ENCODE measurements at regions not wholly inside any gene's neighbourhood (a gene's known extent, or its start where the extent isn't known, plus 50 kb on each side); places are given as distances from the start of the nearest gene placed in this dataset.

DNA sequence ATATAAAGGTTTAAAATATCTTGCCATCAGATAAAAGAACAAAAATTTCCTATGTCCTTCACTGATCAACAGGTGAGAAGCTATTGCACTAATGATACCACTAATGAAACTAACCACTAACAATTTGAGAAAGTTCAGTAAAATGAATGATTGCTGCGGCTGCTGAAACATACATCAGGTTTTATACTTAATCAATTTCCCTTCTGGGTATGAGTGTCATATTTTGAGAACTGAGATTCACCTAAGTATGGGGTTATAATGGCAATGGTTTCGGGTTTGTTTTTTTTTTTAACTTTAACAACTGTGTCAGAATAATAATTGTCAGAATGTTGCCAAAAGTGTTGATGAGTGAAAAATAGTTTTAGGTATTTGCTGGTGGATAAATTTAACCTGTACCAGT, 151.3 kb upstream of the SLC39A10 start:
- Histone ChIP-seq H2BK15ac (ENCODE audit: low read length) (no peak overlapping the region), H3K4me2 (ENCODE audit: insufficient read depth in 1 of 2, low read depth in 2 of 2, low read length in 2 of 2) (no peak overlapping the region), H2BK120ac (replicated peaks; ENCODE audit: low read depth, low read length) (no peak overlapping the region), H3K18ac (ENCODE audit: extremely low read depth, low read length) (no peak overlapping the region), H3K23me2 (ENCODE audit: low read depth, low read length) (no peaks in the 10 kb centered on the region), H4K8ac (ENCODE audit: extremely low read depth, insufficient read depth, low read length) (no peak overlapping the region), H3K14ac (ENCODE audit: insufficient read length) (no peak overlapping the region), H2AK5ac (ENCODE audit: low read depth, low read length) (no peak overlapping the region), H3K27ac (ENCODE audit: low read depth, low read length) (no peak overlapping the region), H3K79me2 (ENCODE audit: control insufficient read depth in 1 of 2, insufficient read depth in 2 of 2, low read length in 2 of 2) (no peaks in the 10 kb centered on the region), H3K23ac (ENCODE audit: insufficient read length) (no peak overlapping the region), H4K5ac (ENCODE audit: insufficient read length, low read depth, low read length) (no peak overlapping the region), H3K4me1 (replicated peaks in 1 of 4; ENCODE audit: control insufficient read depth in 3 of 4, insufficient read depth in 4 of 4, low read length in 3 of 4) (peaks cover 0 to 2% (median 0%) of the 10 kb centered on the region in 4 experiments; a peak in 1 of 7 replicates), H2AFZ (ENCODE audit: low read length) (no peak overlapping the region), H3K79me1 (ENCODE audit: low read depth, low read length) (no peaks in the 10 kb centered on the region), H3K4ac (replicated peaks; ENCODE audit: insufficient read length, low read depth, low read length) (no peak overlapping the region), H3K9ac (replicated peaks in 1 of 4; ENCODE audit: extremely low read depth in 1 of 4, low read depth in 3 of 4, low read length in 3 of 4) (no peak overlapping the region), H2BK20ac (ENCODE audit: low read length) (no peak overlapping the region), H3K56ac (replicated peaks; ENCODE audit: insufficient read length, low read depth, low read length) (no peak overlapping the region), H2BK12ac (ENCODE audit: low read depth, low read length) (no peak overlapping the region), H4K91ac (replicated peaks; ENCODE audit: insufficient read length, low read length) (no peak overlapping the region), H3K9me3 (ENCODE audit: insufficient read depth in 2 of 2, low read depth in 1 of 2, low read length in 1 of 2) (peaks cover 0 to 2% of the 10 kb centered on the region in 2 experiments; a peak in 1 of 4 replicates), H2BK5ac (ENCODE audit: low read depth, low read length) (no peak overlapping the region), H3K4me3 (ENCODE audit: extremely low read depth in 1 of 4, insufficient read depth in 2 of 4, low read depth in 3 of 4, low read length in 4 of 4) (no peak overlapping the region), H3K36me3 (ENCODE audit: control insufficient read depth in 2 of 4, insufficient read depth in 4 of 4, low read length in 3 of 4) (no peaks in the 10 kb centered on the region), H4K20me1 (replicated peaks in 1 of 2; ENCODE audit: control insufficient read depth in 1 of 2, insufficient read depth in 2 of 2, low read length in 2 of 2) (no peaks in the 10 kb centered on the region), H3K27me3 (replicated peaks in 1 of 4; ENCODE audit: control insufficient read depth in 3 of 4, extremely low read depth in 1 of 4, insufficient read depth in 3 of 4, low read length in 3 of 4) (no peaks in the 10 kb centered on the region)
- FAIRE-seq: no peak
- CTCF ChIA-PET (ENCODE audit: partially characterized antibody): no interaction called here
- 95% methylated on average over 2 of the region's 2 CpGs; no CpG with 5 or more reads in 1 of the 2 experiments for WGBS, 2 experiments (ENCODE audit: extremely low coverage in 1 of 2, insufficient coverage in 1 of 2, insufficient read length in 1 of 2, insufficient replicate concordance in 2 of 2, low coverage in 1 of 2, low lambda C conversion rate in 2 of 2, missing lambda C conversion rate in 1 of 2)
- POLR2A ChIA-PET (ENCODE audit: partially characterized antibody): interaction anchor here (0.7 kb wide), 1 partner anchor 81 kb away, joined by 3 read pairs; no protein-coding TSS in a partner anchor
- DNase-seq (ENCODE audit: low read depth in 1 of 2, low spot score in 2 of 2): no peak
- TF ChIP-seq EP300 (IDR thresholded peaks at IDR 0.05; ENCODE audit: borderline replicate concordance in 1 of 2, low read depth in 2 of 2, low read length in 2 of 2): no peak
- TF ChIP-seq, protein P1, sequence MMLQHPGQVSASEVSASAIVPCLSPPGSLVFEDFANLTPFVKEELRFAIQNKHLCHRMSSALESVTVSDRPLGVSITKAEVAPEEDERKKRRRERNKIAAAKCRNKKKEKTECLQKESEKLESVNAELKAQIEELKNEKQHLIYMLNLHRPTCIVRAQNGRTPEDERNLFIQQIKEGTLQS (IDR thresholded peaks at IDR 0.05; ENCODE audit: insufficient read depth, low read depth, low read length): no peak
- TF ChIP-seq SP1 (IDR thresholded peaks at IDR 0.05; ENCODE audit: low read depth, low read length): no peak
- TF ChIP-seq TCF12 (IDR thresholded peaks at IDR 0.05; ENCODE audit: low read depth, low read length): no peak
